Skin of body (tissue), 1 donor: ENCODE measurements at regions not wholly inside any gene's neighbourhood (a gene's known extent, or its start where the extent isn't known, plus 50 kb on each side); places are given as distances from the start of the nearest gene placed in this dataset.

Experiments
- DNase-seq: peaks from one replicate; lab custom pipeline; 2025; lab: John Stamatoyannopoulos, UW

GRCh38 chr11:105233285-105233684 is 93.7 kb upstream of the CARD18 start:
- DNase-seq, result no peak

GRCh38 chr11:105232021-105232420 is 92.5 kb upstream of the CARD18 start:
- no peak for DNase-seq

- DNase-seq, result no peak
Measured at GRCh38 chr11:105230586-105230985, 91.0 kb upstream of the CARD18 start.

GRCh38 chr11:105229761-105230160 is 90.2 kb upstream of the CARD18 start:
- no peak for DNase-seq

GRCh38 chr11:105229257-105229656 is 89.7 kb upstream of the CARD18 start:
- DNase-seq, result peak; percentile 13

- DNase-seq, result no peak
Measured at GRCh38 chr11:105227363-105227762, 87.8 kb upstream of the CARD18 start.

- no peak for DNase-seq
Measured at GRCh38 chr11:105226766-105227165, 87.2 kb upstream of the CARD18 start.

GRCh38 chr11:105226091-105226490 is 86.5 kb upstream of the CARD18 start:
- DNase-seq, result no peak

- DNase-seq, result no peak
Measured at GRCh38 chr11:105224482-105225253, 85.1 kb upstream of the CARD18 start.

- DNase-seq, result no peak
Measured at GRCh38 chr11:105220121-105220520, 80.6 kb upstream of the CARD18 start.

GRCh38 chr11:105219670-105220069 is 80.1 kb upstream of the CARD18 start:
- DNase-seq, result no peak

- no peak for DNase-seq
Measured at GRCh38 chr11:105219269-105219668, 79.7 kb upstream of the CARD18 start.

- DNase-seq, result no peak
Measured at GRCh38 chr11:105215528-105215927, 76.0 kb upstream of the CARD18 start.

- no peak for DNase-seq
Measured at GRCh38 chr11:105211806-105212554, 72.4 kb upstream of the CARD18 start.

- DNase-seq, result no peak
Measured at GRCh38 chr11:105208019-105208418, 68.5 kb upstream of the CARD18 start.

- DNase-seq, result no peak
Measured at GRCh38 chr11:105206633-105207032, 67.1 kb upstream of the CARD18 start.

- DNase-seq, result no peak
Measured at GRCh38 chr11:105204636-105205035, 65.1 kb upstream of the CARD18 start.

GRCh38 chr11:105203569-105204240 is 64.1 kb upstream of the CARD18 start:
- no peak for DNase-seq

GRCh38 chr11:105202844-105203548 is 63.4 kb upstream of the CARD18 start:
- no peak for DNase-seq

GRCh38 chr11:105202422-105202821 is 62.9 kb upstream of the CARD18 start:
- DNase-seq, result no peak

- DNase-seq, result no peak
Measured at GRCh38 chr11:105201166-105201565, 61.6 kb upstream of the CARD18 start.
